Renal cortical epithelial cell (primary cell): ENCODE measurements at regions not wholly inside any gene's neighbourhood (a gene's known extent, or its start where the extent isn't known, plus 50 kb on each side); places are given as distances from the start of the nearest gene placed in this dataset.

Source experiments
- DNase-seq: peaks from one replicate; pipeline ENCODE4 v3.0.0-alpha.2; 2011; ENCODE audit warnings: low read depth

GRCh38 chr2:8580316-8581233, 101.3 kb upstream of the ID2 start:
- DNase-seq: no peak

DNA sequence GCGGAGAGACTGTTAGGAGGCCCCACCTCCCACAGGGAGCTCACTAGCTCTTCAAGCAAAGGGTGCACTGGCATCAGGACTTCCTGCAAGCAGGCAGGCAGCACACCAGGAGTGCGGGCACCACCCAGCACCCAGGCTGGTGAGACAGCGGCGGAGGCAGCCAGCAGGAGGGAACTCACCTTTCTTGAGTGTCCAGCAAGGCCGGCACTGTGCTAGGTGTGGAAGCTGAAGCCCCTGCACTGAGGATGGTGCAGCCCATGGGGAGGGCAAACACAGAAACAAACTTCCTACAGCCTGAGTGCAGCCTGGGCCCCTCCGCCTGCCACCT, 100.7 kb upstream of the ID2 start:
- no peak for DNase-seq

GRCh38 chr2:8581601-8582041, 100.2 kb upstream of the ID2 start:
- no peak for DNase-seq

DNA sequence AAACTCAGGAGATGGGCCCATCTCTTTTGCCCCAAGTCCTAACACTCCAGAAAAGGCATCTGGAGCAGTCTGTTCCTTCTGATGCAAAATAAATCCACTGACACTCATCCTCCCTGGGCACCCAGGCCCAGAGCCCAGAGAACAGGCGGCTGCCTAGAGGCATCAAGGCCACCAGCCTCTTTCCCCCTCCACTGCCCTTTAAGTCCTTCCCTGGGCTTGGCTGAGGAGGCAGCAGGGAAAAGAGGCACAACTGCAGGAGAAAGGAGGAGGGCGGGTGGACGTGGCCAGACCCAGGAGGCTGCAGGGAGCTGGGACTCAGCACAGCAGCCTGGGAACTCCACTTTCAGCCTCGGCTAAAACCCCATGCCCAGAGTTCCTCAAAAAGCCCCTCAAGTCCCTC, 99.7 kb upstream of the ID2 start:
- DNase-seq: no peak

DNA sequence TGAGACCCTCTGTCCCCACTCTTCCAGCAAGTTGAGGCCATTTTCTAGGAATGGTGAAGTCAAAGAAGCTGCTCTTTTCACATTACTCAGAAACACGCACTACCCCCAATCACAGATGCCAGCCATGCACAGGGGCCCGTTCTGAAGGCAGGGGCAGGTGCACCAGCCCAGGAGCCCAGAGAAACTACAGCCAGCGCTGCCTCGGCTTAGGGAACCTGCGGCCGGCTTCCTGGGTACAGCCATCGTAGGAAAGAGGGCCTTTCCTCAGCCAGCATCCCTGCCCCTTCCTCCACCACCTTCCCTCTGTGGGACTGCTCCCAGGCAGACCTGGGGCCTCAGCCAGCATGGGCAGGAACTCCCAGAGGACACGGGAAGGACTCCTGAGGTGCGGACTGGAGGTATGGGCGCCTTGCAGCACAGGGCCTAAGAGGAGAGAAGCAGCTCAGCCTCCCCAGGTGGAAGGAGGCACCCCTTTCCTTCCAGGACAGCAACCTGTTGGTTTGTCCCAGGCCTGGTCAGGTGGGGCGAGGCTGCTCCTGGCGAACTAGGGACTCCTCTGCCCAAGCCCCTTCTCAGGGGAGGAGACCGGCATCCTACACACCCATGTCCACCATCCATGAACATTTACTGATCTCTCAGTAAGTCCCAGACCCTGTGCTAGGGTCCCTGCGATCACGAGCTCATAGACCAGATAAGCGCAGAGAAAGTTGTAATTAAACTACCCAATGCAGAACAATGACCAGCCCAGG, 99.0 kb upstream of the ID2 start:
- DNase-seq: no peak

DNA sequence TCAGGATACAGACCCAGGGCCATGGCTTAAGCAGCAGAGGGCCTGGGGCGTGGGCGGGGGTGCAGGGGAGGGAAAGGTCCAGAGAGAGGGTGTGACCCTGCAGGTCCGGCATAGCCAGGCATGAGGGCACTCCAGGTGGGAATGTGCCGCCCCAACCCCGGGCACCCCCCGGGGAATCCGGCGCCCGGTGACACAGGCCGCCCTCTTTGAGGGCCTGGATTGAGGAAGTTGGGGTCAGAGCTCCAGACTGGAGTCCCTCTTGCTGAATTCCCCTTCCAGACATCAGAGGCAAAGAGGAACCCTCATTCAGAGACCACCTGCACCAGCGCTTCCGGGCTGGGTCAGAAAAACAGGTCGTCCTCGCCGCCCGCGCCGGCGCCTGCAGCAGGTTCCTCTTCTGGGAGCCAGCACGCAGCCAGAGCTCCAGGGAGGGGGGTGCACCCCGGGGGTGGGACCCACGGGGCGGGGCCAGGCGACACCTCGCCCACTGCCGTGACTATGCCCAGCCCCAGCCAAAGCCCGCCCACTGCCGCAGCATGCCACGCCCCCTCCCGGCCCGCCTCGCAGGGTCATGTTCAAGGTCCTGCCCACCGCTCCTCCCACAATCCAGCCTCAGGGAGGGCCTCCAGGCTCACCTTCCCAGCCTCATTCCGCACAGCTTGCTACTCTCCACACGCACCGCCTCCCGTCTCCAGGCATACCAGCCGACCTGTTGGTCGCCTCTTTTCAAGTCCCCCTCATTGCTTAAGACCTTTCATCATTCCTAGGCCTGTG, 98.3 kb upstream of the ID2 start:
- peak; percentile 87 for DNase-seq

GRCh38 chr2:8584174-8585066, 97.4 kb upstream of the ID2 start:
- no peak for DNase-seq

DNA sequence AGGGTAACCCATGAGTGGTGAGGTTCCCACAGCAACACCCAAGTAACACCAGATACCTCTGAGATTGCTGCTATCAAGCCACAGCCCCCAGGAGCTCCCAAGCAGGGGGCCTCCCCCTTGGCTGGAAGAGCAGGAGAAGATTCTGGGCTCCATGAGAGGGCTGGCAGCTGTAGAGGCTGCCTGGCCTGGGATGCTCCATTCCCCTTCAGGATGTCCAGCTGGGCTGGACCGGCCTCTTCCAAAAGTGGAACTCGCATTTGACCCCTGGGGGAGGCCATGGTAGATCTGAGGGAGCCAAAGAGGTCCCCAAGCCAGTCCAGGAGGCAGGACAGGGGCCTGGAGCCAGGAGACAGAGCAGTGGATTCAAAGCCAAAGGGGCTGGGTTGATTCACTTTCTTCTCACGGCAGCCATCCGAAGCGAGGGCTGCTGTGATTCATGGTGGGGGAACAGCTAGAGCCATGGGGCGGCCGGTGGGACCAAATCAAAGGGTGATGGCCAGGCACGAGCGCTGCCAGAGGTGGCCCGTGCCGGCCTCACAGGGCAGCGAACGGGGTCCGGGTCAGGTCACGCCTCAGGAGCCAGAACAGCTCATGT, 95.3 kb upstream of the ID2 start:
- no peak for DNase-seq

GRCh38 chr2:8587251-8587791, 94.5 kb upstream of the ID2 start:
- DNase-seq: no peak

DNA sequence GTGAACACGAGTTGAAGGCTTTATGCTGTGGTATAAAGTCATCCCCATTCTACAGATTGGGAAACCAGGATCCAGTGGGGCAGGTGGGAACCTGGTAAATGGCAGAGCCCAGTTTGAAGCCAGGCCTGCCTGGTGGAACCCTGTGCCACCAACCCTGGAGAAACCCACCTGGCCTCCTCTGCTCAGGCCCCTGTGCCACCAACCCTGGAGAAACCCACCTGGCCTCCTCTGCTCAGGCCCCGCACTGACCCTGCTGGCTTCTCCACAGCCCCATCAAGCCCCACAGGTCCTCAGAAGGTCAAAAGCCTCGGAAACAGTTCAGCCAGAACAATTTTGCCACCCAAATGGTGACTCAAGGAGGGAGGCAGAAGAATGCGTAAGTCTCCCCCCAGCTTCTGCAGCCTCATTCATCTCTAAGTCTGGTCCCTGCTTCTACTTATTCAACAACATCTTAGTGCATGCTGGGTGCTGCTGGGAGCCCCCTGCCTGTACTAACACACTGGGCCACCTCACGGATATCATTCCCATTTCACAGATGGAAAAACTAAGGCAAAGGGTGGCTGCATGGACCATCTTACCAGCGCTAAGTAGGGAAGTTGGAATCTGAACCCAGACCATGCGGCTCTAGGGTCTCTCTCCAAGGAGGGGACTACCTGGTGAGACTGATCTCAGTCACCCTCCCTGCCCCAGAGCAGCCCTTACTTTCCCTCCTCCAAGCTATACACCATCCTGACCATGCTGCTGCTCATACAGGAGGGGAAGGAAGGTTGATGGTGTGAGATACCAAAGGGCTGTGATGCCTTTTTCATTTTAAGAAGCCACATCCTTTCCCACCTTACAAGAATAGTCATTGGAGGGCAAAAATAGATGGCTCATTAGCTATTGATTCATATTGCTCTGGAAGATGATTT, 93.7 kb upstream of the ID2 start:
- no peak for DNase-seq

GRCh38 chr2:8588831-8589191, 93.0 kb upstream of the ID2 start:
- DNase-seq: no peak

- no peak for DNase-seq
Measured at GRCh38 chr2:8589721-8590120, 92.1 kb upstream of the ID2 start.

DNA sequence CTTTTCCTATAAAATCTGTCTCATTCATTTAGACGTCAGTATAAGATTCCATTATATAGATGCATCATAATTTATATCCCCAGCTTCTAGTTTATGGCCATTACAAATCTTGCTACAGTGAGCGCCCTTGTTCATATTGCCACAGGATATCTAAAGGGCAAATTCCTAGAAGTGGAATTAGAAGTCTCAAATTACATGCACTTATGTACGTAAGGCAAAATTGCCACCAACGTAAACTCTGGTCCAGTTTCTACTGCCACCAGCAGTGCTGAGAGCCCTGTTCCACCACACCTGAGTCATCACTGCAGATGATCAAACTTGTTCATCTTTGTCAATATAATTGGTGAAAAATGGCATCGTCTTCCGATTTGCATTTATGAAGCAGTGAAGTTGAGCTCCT, 90.9 kb upstream of the ID2 start:
- no peak for DNase-seq

DNA sequence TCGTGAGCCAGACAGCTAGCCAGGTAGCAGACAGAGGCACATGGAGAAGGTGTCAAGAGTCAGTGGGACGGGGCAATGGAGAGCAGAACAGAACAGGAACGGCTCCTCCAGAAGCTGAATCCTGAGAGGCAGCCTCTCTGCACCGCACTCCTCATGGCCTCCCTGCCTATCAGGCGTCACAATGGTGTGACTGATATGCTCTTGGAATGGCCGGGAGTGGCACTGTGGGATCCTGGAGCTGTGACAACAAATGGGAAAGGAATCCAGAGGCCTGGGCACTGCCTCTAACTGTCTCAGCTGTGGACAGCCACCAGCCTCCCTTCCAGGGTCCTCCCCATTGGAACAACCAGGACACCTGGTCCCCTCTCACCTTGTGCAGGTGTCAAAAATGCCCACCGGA, 89.1 kb upstream of the ID2 start:
- no peak for DNase-seq

GRCh38 chr2:8593243-8593642, 88.6 kb upstream of the ID2 start:
- DNase-seq: no peak

- no peak for DNase-seq
Measured at GRCh38 chr2:8594731-8595427, 87.0 kb upstream of the ID2 start.

DNA sequence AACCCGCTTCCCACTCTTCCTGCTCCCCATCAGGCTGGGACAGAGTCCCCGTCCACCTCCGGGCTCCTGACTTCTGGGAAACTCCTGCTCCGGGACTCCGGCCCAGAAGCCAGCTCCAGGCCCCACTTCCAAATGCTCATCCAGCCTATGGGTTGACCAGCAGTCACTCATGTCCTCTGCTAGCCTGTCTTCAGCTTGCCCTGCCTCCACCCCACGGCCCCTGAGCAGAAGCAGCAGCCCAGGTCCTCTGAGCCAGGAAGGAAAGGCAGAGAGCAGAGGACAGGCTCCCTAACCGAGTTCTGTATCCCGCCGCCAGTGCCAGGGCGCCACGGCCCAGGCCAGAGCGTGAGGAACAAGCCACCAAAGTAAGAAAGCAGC, 86.4 kb upstream of the ID2 start:
- no peak for DNase-seq

DNA sequence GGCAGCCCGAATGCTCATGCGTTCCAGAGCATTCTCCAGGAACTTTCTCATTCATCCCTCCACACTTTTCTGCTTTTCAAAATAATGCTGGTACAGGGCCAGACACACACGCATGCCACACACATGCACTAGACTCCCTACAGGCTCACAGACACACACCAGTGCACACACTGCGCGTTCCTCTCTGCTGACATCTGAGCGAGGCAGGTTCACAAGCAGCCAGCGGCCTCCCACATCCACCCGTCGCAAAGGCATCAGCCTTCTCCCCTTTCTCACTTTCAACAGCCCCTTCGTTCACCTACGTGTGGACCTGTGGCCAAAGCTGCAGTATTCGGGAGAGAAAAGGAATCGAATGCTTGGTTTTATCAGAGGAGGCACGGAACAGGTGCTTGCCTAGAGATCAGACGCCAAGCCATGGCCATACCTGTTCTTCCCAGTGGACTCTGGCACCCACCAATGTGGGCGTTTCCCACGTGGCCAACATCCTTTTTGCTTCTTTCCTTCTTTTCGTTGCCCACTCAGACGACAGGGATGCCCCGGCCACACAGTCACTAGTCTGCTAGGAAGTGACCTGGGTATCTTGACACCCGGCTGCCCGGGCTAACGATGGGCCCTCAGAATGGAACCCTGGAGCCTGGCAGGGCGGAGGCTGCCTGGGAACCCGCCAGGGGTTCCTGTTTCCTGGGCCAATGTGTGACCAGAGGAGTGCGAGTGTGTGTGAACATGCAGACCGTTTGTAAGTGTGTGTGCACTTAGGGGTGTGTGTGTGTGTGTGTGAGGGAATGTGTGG, 85.8 kb upstream of the ID2 start:
- DNase-seq: no peak
